ENCODE measurements at regions not wholly inside any gene's neighbourhood (a gene's known extent, or its start where the extent isn't known, plus 50 kb on each side); places are given as distances from the start of the nearest gene placed in this dataset.

GRCh38 chr13:97658556-97658955, 224.6 kb downstream of the RAP2A start:
- TF ChIP-seq CTCF (IDR thresholded peaks at IDR 0.05): no peak
- no peak for TF ChIP-seq EZH2 (IDR thresholded peaks at IDR 0.05; ENCODE audit: borderline replicate concordance, insufficient read depth, low read depth, low read length, poor library complexity, severe bottlenecking)

Measured in B cell (primary cell).